ENCODE measurements at regions not wholly inside any gene's neighbourhood (a gene's known extent, or its start where the extent isn't known, plus 50 kb on each side); places are given as distances from the start of the nearest gene placed in this dataset.

DNA sequence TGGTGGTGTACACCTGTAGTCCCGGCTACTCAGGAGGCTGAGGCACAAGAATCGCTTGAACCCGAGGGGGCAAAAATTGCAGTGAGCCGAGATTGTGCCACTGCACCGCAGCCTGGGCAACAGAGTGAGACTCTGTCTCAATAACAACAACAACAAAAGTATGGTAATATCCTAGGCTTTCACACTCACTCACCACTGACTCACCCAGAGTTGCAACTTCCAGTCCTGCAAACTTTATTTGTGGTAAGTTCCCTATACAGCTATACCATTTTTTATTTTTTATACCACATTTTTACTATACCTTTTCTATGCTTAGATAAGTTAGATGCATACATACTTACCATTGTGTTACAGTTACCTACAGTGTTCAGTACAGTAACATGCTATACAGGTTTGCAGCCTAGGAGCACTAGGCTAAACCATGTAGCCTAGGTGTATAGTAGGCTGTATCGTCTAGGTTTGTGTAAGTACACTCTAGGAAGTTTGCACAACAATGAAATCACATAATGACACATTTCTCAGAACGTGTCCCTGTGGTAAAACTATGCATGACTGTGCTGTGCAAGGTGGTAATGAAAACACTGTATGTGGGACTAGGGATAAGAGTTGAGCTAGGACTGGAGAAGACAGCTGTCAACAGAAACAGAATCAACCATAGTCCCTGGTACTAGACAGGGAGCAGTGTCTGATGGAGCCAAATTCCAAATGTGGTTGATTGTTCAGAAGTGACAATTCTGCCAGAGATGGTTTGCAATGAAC, 109.5 kb upstream of the RAD23B start:
- ChIA-PET CTCF (interaction anchor here (0.9 to 8.2 kb wide), 10 partner anchors 13 to 1588 kb away, joined by 3 to 61 read pairs (median 4); no protein-coding TSS in a partner anchor), POLR2A (no interaction called here)
- TF ChIP-seq, protein P1, sequence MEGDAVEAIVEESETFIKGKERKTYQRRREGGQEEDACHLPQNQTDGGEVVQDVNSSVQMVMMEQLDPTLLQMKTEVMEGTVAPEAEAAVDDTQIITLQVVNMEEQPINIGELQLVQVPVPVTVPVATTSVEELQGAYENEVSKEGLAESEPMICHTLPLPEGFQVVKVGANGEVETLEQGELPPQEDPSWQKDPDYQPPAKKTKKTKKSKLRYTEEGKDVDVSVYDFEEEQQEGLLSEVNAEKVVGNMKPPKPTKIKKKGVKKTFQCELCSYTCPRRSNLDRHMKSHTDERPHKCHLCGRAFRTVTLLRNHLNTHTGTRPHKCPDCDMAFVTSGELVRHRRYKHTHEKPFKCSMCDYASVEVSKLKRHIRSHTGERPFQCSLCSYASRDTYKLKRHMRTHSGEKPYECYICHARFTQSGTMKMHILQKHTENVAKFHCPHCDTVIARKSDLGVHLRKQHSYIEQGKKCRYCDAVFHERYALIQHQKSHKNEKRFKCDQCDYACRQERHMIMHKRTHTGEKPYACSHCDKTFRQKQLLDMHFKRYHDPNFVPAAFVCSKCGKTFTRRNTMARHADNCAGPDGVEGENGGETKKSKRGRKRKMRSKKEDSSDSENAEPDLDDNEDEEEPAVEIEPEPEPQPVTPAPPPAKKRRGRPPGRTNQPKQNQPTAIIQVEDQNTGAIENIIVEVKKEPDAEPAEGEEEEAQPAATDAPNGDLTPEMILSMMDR (IDR thresholded peaks at IDR 0.05; ENCODE audit: low read depth, low read length): no peak
- Histone ChIP-seq H3K4me3 (ENCODE audit: low read depth, low read length) (no peak overlapping the region), H3K9me3 (ENCODE audit: control insufficient read depth, insufficient read depth, low read length) (no peaks in the 10 kb centered on the region), H3K27me3 (ENCODE audit: control insufficient read depth, insufficient read depth, low read length) (no peaks in the 10 kb centered on the region), H3K27ac (ENCODE audit: low read depth, low read length) (no peak overlapping the region)
- DNase-seq (ENCODE audit: low read depth, low spot score): no peak

DNA sequence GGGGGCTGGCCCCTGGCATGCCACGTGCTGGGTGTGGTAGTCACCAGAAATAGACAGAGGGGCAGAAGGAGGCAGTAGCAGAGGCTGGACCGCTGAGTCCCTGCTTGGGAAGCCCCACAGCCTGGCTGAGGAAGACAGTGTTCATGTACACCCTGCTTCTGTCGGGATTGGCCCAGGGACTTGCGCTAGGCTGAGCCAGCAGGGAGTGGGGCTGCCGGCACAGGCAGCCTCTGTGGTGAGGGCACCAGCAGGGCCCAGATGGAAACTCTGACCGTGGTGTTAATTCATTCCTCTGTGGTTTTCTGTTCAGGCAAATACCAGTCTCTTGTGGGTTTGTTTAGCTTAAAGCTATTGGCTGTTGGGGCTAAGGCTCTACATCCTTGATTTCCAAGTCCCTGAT, 108.6 kb upstream of the RAD23B start:
- Histone ChIP-seq H3K4me3 (ENCODE audit: low read depth, low read length) (no peak overlapping the region), H3K27ac (ENCODE audit: low read depth, low read length) (no peak overlapping the region), H3K9me3 (ENCODE audit: control insufficient read depth, insufficient read depth, low read length) (no peaks in the 10 kb centered on the region), H3K27me3 (ENCODE audit: control insufficient read depth, insufficient read depth, low read length) (no peaks in the 10 kb centered on the region)
- ChIA-PET CTCF (interaction anchor here (0.9 to 8.2 kb wide), 6 partner anchors 21 to 1332 kb away, joined by 3 to 61 read pairs (median 4); no protein-coding TSS in a partner anchor), POLR2A (no interaction called here)
- DNase-seq (ENCODE audit: low read depth, low spot score): no peak
- TF ChIP-seq, protein P1 (IDR thresholded peaks at IDR 0.05; ENCODE audit: low read depth, low read length): no peak

DNA sequence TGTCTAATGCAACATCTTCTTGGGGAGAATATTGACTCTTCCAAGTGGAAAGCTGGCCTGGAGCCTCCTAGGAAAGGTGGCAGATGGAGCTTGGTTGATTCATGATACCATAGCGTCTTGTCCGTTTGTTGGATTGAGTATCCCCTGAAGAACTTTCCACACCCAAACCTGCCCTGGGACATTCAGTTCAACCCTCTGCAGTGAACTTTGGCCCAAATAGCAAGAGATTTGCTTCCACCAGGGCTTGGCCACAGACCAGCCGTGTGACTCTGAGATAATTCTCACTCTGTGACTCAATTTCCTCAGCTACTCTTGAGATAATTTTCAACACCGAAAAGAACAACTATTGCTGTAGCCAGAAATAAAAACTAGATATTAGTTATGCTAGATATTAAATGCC, 108.0 kb upstream of the RAD23B start:
- Histone ChIP-seq H3K27ac (ENCODE audit: low read depth, low read length) (no peak overlapping the region), H3K27me3 (ENCODE audit: control insufficient read depth, insufficient read depth, low read length) (no peaks in the 10 kb centered on the region), H3K9me3 (ENCODE audit: control insufficient read depth, insufficient read depth, low read length) (no peaks in the 10 kb centered on the region), H3K4me3 (ENCODE audit: low read depth, low read length) (no peak overlapping the region)
- CTCF ChIA-PET: interaction anchor here (1.1 to 8.2 kb wide), 5 partner anchors 48 to 1588 kb away, joined by 3 to 61 read pairs (median 3); no protein-coding TSS in a partner anchor
- POLR2A ChIA-PET: no interaction called here
- TF ChIP-seq, protein P1 (IDR thresholded peaks at IDR 0.05; ENCODE audit: low read depth, low read length): no peak
- no peak for DNase-seq (ENCODE audit: low read depth, low spot score)

DNA sequence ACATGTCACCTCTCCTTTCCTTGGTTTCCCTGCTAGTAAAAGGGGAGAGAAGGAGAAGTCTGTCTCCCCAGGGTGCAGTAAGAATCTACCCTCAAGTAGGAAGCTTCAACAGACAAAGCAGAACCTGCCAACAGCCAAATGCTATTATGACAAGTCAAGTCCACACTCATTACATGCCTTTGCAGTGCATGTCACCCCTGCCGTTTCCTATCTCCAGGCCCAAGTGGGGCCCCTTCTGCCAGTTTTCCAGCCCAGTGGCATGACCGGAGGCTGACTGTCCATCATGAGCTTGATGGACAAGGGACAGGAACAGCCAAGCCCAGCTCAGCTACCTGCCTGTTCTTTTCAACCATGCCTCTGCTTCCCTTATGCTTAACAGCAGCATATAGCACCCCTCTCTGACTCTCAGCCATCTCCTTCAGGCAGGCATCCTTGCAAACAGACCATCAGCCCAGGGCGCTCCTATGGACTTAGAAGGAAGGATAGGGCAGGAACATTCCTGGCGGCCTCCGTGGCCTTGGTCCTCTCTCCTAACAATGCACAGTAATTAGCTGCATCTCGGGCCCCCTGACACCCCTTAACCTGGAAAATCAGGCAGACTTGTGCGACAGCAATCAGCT, 107.2 kb upstream of the RAD23B start:
- Histone ChIP-seq H3K9me3 (ENCODE audit: control insufficient read depth, insufficient read depth, low read length) (no peaks in the 10 kb centered on the region), H3K27ac (ENCODE audit: low read depth, low read length) (no peak overlapping the region), H3K4me3 (ENCODE audit: low read depth, low read length) (no peak overlapping the region), H3K27me3 (ENCODE audit: control insufficient read depth, insufficient read depth, low read length) (no peaks in the 10 kb centered on the region)
- DNase-seq (ENCODE audit: low read depth, low spot score): no peak
- ChIA-PET CTCF (interaction anchor here (0.6 to 8.2 kb wide), 5 partner anchors 32 to 1587 kb away, joined by 3 to 61 read pairs (median 3); no protein-coding TSS in a partner anchor), POLR2A (no interaction called here)
- TF ChIP-seq, protein P1 (IDR thresholded peaks at IDR 0.05; ENCODE audit: low read depth, low read length): no peak

All from AG04450 (cell line).